Osteoblast (primary cell): ENCODE measurements at regions not wholly inside any gene's neighbourhood (a gene's known extent, or its start where the extent isn't known, plus 50 kb on each side); places are given as distances from the start of the nearest gene placed in this dataset.

ENCODE experiments used
- DNase-seq: peaks from one replicate; pipeline ENCODE4 v3.0.0; 2011; ENCODE audit warnings: low spot score, mixed read lengths; ENCODE audit not compliant: insufficient read length; ENCODE audit errors: missing footprints
- H2AFZ ChIP-seq: 2 replicates; pipeline ENCODE4 v1.6.0; 2011; ENCODE audit warnings: mild to moderate bottlenecking, low read length
- H3K27ac ChIP-seq: 2 replicates; pipeline ENCODE4 v1.5.1; 2011; ENCODE audit warnings: mild to moderate bottlenecking, low read depth, low read length, moderate library complexity
- H3K27me3 ChIP-seq: 2 replicates; pipeline ENCODE4 v1.6.0; 2012; ENCODE audit warnings: mild to moderate bottlenecking, control low read depth, inconsistent platforms, low read length, moderate library complexity; ENCODE audit not compliant: insufficient read depth
- H3K36me3 ChIP-seq: 2 replicates; pipeline ENCODE4 v1.5.1; 2011; ENCODE audit warnings: mild to moderate bottlenecking, low read length, control low read depth, moderate library complexity; ENCODE audit not compliant: insufficient read depth
- H3K4me1 ChIP-seq: 2 replicates; pipeline ENCODE4 v1.5.1; 2011; ENCODE audit warnings: mild to moderate bottlenecking, low read length, control low read depth, moderate library complexity; ENCODE audit not compliant: insufficient read depth
- H3K4me2 ChIP-seq: 2 replicates; pipeline ENCODE4 v1.6.0; 2011; ENCODE audit warnings: mild to moderate bottlenecking, low read length; ENCODE audit not compliant: insufficient read depth
- H3K4me3 ChIP-seq: fragments of 200-600 bp; sonication (generic); 3 replicates; pipeline ENCODE4 v1.5.1; 2012; ENCODE audit warnings: mild to moderate bottlenecking, low read length, inconsistent platforms; ENCODE audit not compliant: insufficient read depth
- H3K79me2 ChIP-seq: 2 replicates; pipeline ENCODE4 v1.6.0; 2012; ENCODE audit warnings: mild to moderate bottlenecking, low read length, control low read depth, inconsistent platforms; ENCODE audit not compliant: insufficient read depth
- H3K9me3 ChIP-seq: 2 replicates; pipeline ENCODE4 v1.5.1; 2011; ENCODE audit warnings: low read depth, low read length, control low read depth
- H4K20me1 ChIP-seq: 2 replicates; pipeline ENCODE4 v1.6.0; 2012; ENCODE audit warnings: mild to moderate bottlenecking, low read length, control low read depth; ENCODE audit not compliant: insufficient read depth
- TF ChIP-seq, protein P1 (sequence below): IDR thresholded peaks from 2 replicates; pipeline ENCODE4 v1.5.1; 2011; ENCODE audit warnings: mild to moderate bottlenecking, low read depth, low read length, moderate library complexity; ENCODE audit errors: extremely low read depth

- Histone ChIP-seq H3K9me3 (no peaks in the 10 kb centered on the region), H3K27ac (peak overlapping the region; percentile 42), H2AFZ (peak overlapping the region; percentile 89)
Observed at GRCh38 chr1:209354840-209355165, 228.7 kb upstream of the CAMK1G start.

GRCh38 chr1:209355415-209355814 is 228.1 kb upstream of the CAMK1G start:
- Histone ChIP-seq H3K9me3 (no peaks in the 10 kb centered on the region), H3K27me3 (no peaks in the 10 kb centered on the region), H3K36me3 (no peaks in the 10 kb centered on the region), H2AFZ (no peak overlapping the region), H3K27ac (no peak overlapping the region), H4K20me1 (no peaks in the 10 kb centered on the region), H3K4me1 (peaks cover 6% of the 10 kb centered on the region), H3K4me2 (no peak overlapping the region), H3K79me2 (no peaks in the 10 kb centered on the region), H3K4me3 (no peak overlapping the region)
- TF ChIP-seq, protein P1, sequence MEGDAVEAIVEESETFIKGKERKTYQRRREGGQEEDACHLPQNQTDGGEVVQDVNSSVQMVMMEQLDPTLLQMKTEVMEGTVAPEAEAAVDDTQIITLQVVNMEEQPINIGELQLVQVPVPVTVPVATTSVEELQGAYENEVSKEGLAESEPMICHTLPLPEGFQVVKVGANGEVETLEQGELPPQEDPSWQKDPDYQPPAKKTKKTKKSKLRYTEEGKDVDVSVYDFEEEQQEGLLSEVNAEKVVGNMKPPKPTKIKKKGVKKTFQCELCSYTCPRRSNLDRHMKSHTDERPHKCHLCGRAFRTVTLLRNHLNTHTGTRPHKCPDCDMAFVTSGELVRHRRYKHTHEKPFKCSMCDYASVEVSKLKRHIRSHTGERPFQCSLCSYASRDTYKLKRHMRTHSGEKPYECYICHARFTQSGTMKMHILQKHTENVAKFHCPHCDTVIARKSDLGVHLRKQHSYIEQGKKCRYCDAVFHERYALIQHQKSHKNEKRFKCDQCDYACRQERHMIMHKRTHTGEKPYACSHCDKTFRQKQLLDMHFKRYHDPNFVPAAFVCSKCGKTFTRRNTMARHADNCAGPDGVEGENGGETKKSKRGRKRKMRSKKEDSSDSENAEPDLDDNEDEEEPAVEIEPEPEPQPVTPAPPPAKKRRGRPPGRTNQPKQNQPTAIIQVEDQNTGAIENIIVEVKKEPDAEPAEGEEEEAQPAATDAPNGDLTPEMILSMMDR: no peak
- DNase-seq: no peak

More at GRCh38 chr1:209354840-209355165, 228.7 kb upstream of the CAMK1G start:
- TF ChIP-seq, protein P1: no peak
- Histone ChIP-seq H3K4me2 (no peak overlapping the region), H3K79me2 (no peaks in the 10 kb centered on the region), H4K20me1 (no peaks in the 10 kb centered on the region), H3K27me3 (no peaks in the 10 kb centered on the region), H3K4me1 (peaks cover 6% of the 10 kb centered on the region), H3K4me3 (no peak overlapping the region), H3K36me3 (no peaks in the 10 kb centered on the region)
- no peak for DNase-seq

- DNase-seq: peak; percentile 75
- peaks cover 6% of the 10 kb centered on the region for H3K4me1 ChIP-seq
- no peak overlapping the region for H2AFZ ChIP-seq
- no peaks in the 10 kb centered on the region for H3K79me2 ChIP-seq
- H3K9me3 ChIP-seq: no peaks in the 10 kb centered on the region
- H4K20me1 ChIP-seq: no peaks in the 10 kb centered on the region
- TF ChIP-seq, protein P1: peak; percentile 14
- H3K36me3 ChIP-seq: no peaks in the 10 kb centered on the region
- no peak overlapping the region for H3K4me3 ChIP-seq
- H3K4me2 ChIP-seq: no peak overlapping the region
- H3K27me3 ChIP-seq: no peaks in the 10 kb centered on the region
- no peak overlapping the region for H3K27ac ChIP-seq
Observed at GRCh38 chr1:209356976-209357377, 226.5 kb upstream of the CAMK1G start.

- no peaks in the 10 kb centered on the region for H3K79me2 ChIP-seq
- no peak overlapping the region for H3K27ac ChIP-seq
- H3K36me3 ChIP-seq: no peaks in the 10 kb centered on the region
- H3K27me3 ChIP-seq: no peaks in the 10 kb centered on the region
- no peaks in the 10 kb centered on the region for H4K20me1 ChIP-seq
- H3K9me3 ChIP-seq: no peaks in the 10 kb centered on the region
- no peak overlapping the region for H3K4me2 ChIP-seq
- peaks cover 20% of the 10 kb centered on the region for H3K4me1 ChIP-seq
- TF ChIP-seq, protein P1: no peak
- no peak for DNase-seq
- H3K4me3 ChIP-seq: no peak overlapping the region
- no peak overlapping the region for H2AFZ ChIP-seq
Observed at GRCh38 chr1:209363112-209363511, 220.4 kb upstream of the CAMK1G start.
